ENCODE measurements at regions not wholly inside any gene's neighbourhood (a gene's known extent, or its start where the extent isn't known, plus 50 kb on each side); places are given as distances from the start of the nearest gene placed in this dataset.

GRCh38 chr14:34247605-34248004 is 214.4 kb downstream of the SPTSSA start:
- Histone ChIP-seq H3K4me2 (ENCODE audit: insufficient read depth, low read length) (no peak overlapping the region), H3K27me3 (ENCODE audit: control insufficient read depth in 2 of 2, insufficient read depth in 2 of 2, low read length in 2 of 2) (peaks cover 0 to 2% of the 10 kb centered on the region in 2 experiments), H2AFZ (ENCODE audit: low read depth, low read length) (no peak overlapping the region), H3K79me2 (ENCODE audit: control insufficient read depth, insufficient read depth, low read length) (no peaks in the 10 kb centered on the region), H3K36me3 (ENCODE audit: control insufficient read depth in 2 of 2, extremely low read depth in 1 of 2, insufficient read depth in 2 of 2, low read length in 2 of 2) (no peaks in the 10 kb centered on the region), H3K4me3 (replicated peaks in 1 of 3; ENCODE audit: insufficient read depth in 1 of 3, low read depth in 1 of 3, low read length in 3 of 3) (no peak overlapping the region), H3K9ac (replicated peaks; ENCODE audit: extremely low read depth, insufficient read depth, low read length) (no peak overlapping the region), H3K9me3 (replicated peaks; ENCODE audit: control insufficient read depth, insufficient read depth, low read length) (no peaks in the 10 kb centered on the region), H3K4me1 (ENCODE audit: control insufficient read depth, extremely low read depth, insufficient read depth, low read length) (peaks cover 2% of the 10 kb centered on the region), H3K9me1 (replicated peaks; ENCODE audit: control insufficient read depth, extremely low read depth, insufficient read depth, low read length) (no peaks in the 10 kb centered on the region), H3K27ac (ENCODE audit: insufficient read depth, low read depth, low read length) (no peak overlapping the region), H4K20me1 (replicated peaks; ENCODE audit: control insufficient read depth, extremely low read depth, insufficient read depth, low read length) (no peaks in the 10 kb centered on the region)
- BruUV-seq (replicated peaks), result no TSS peak
- FAIRE-seq (no peak), DNase-seq (ENCODE audit: low read depth, low spot score) (no peak)
- intact Hi-C loops (cut with micrococcal nuclease), result no loop called here
- TF ChIP-seq POLR2A (IDR thresholded peaks at IDR 0.05; ENCODE audit: low read depth, low read length), result no peak
- TF ChIP-seq FOS (IDR thresholded peaks at IDR 0.05; ENCODE audit: borderline replicate concordance, insufficient read depth, low read length), result no peak
- no peak for TF ChIP-seq MAX (IDR thresholded peaks at IDR 0.05; ENCODE audit: insufficient read depth, insufficient read length)
- TF ChIP-seq MYC (IDR thresholded peaks at IDR 0.05; ENCODE audit: low read depth, low read length), result no peak
- no peak for TF ChIP-seq GATA2 (IDR thresholded peaks at IDR 0.05; ENCODE audit: insufficient read depth, insufficient read length, low read depth, low read length)
- TF ChIP-seq CTCF (IDR thresholded peaks at IDR 0.05; ENCODE audit: extremely low read depth in 1 of 2, insufficient read depth in 1 of 2, low read depth in 1 of 2, low read length in 2 of 2), result no peak
- TF ChIP-seq EZH2 (IDR thresholded peaks at IDR 0.05; ENCODE audit: borderline replicate concordance, low read depth, low read length, severe bottlenecking), result no peak
- TF ChIP-seq POLR2AphosphoS5 (IDR thresholded peaks at IDR 0.05; ENCODE audit: insufficient read depth, low read depth, low read length), result no peak
- TF ChIP-seq JUN (IDR thresholded peaks at IDR 0.05; ENCODE audit: borderline replicate concordance, insufficient read depth, insufficient read length, low read depth), result no peak
- POLR2A ChIA-PET, result no interaction called here
- dilution Hi-C loops (cut with MboI; ENCODE audit: extremely low pct_ligation_motif_present, low sequenced_read_pairs), result no loop called here
- CTCF ChIA-PET, result interaction anchor here (0.9 kb wide), 1 partner anchor 149 kb away, joined by 3 read pairs; no protein-coding TSS in a partner anchor

Measured in endothelial cell of umbilical vein (primary cell).